A172 (cell line): ENCODE measurements at regions not wholly inside any gene's neighbourhood (a gene's known extent, or its start where the extent isn't known, plus 50 kb on each side); places are given as distances from the start of the nearest gene placed in this dataset.
A peak's percentile ranks its signal among the peaks of the same experiment; 100 is the strongest.
"Not testable (repeated sequence)": the region's sequence is repeated elsewhere in the genome, so short reads cannot be mapped to it uniquely, and the experiment has no call there.

ENCODE experiments used
- DNase-seq: peaks from one replicate; pipeline ENCODE4 v3.0.0-alpha.2; 2015; ENCODE audit warnings: low spot score

- DNase-seq, result no peak
Observed at GRCh38 chr11:92111287-92111686, 113.3 kb upstream of the FAT3 start.

GRCh38 chr11:92109466-92109865 is 115.2 kb upstream of the FAT3 start:
- DNase-seq, result no peak

GRCh38 chr11:92107331-92107730 is 117.3 kb upstream of the FAT3 start:
- no peak for DNase-seq

- DNase-seq, result no peak
Observed at GRCh38 chr11:92104349-92104748, 120.3 kb upstream of the FAT3 start.

GRCh38 chr11:92101920-92102319 is 122.7 kb upstream of the FAT3 start:
- DNase-seq, result no peak

- no peak for DNase-seq
Observed at GRCh38 chr11:92099183-92099582, 125.4 kb upstream of the FAT3 start.

- DNase-seq, result no peak
Observed at GRCh38 chr11:92098172-92098571, 126.4 kb upstream of the FAT3 start.

GRCh38 chr11:92087725-92088537 is 136.7 kb upstream of the FAT3 start:
- DNase-seq, result no peak

GRCh38 chr11:92083123-92083522 is 141.5 kb upstream of the FAT3 start:
- DNase-seq, result no peak

GRCh38 chr11:92082652-92083051 is 142.0 kb upstream of the FAT3 start:
- no peak for DNase-seq

- not testable (repeated sequence) for DNase-seq
Observed at GRCh38 chr11:92074498-92074897, 150.1 kb upstream of the FAT3 start.

- no peak for DNase-seq
Observed at GRCh38 chr11:92071660-92072059, 153.0 kb upstream of the FAT3 start.

GRCh38 chr11:92070026-92070889 is 154.4 kb upstream of the FAT3 start:
- DNase-seq, result no peak

GRCh38 chr11:92067016-92067415 is 157.6 kb upstream of the FAT3 start:
- no peak for DNase-seq

- DNase-seq, result no peak
Observed at GRCh38 chr11:92061456-92062062, 163.1 kb upstream of the FAT3 start.

GRCh38 chr11:92057849-92058442 is 166.7 kb upstream of the FAT3 start:
- no peak for DNase-seq

GRCh38 chr11:92053216-92053615 is 171.4 kb upstream of the FAT3 start:
- no peak for DNase-seq

GRCh38 chr11:92050305-92050704 is 174.3 kb upstream of the FAT3 start:
- DNase-seq, result no peak

- DNase-seq, result no peak
Observed at GRCh38 chr11:92048415-92048814, 176.2 kb upstream of the FAT3 start.

- no peak for DNase-seq
Observed at GRCh38 chr11:92046103-92046502, 178.5 kb upstream of the FAT3 start.

GRCh38 chr11:92045301-92045700 is 179.3 kb upstream of the FAT3 start:
- peak; percentile 21 for DNase-seq

GRCh38 chr11:92035488-92035887 is 189.1 kb upstream of the FAT3 start:
- DNase-seq, result no peak
